SK-N-SH (cell line): ENCODE measurements at regions not wholly inside any gene's neighbourhood (a gene's known extent, or its start where the extent isn't known, plus 50 kb on each side); places are given as distances from the start of the nearest gene placed in this dataset.

Experiments used
- CTCF ChIA-PET: fragments of 300-600, 350-600 bp; formaldehyde crosslinking; extraction: SDS; loops from one replicate; lab custom pipeline; 2021; lab: Yijun Ruan, JAX
- POLR2A ChIA-PET: fragments of 350-600 bp; sonication (Branson Sonifier 250); formaldehyde crosslinking; extraction: SDS; loops from one replicate; lab custom pipeline; 2020; ENCODE audit warnings: antibody characterized with exemption, inconsistent platforms; lab: Yijun Ruan, JAX
- DNase-seq: peaks from one replicate; pipeline ENCODE4 v3.0.0; 2012
- H2AFZ ChIP-seq: fragments of 200-600 bp; sonication (generic); 2 replicates; pipeline ENCODE4 v1.8.1; 2016; ENCODE audit warnings: antibody characterized with exemption, mild to moderate bottlenecking, low read depth
- H3F3A ChIP-seq: fragments of 200-600 bp; sonication (generic); replicated peaks from 2 replicates; pipeline ENCODE3; 2016; ENCODE audit warnings: antibody characterized with exemption, mild to moderate bottlenecking; ENCODE audit not compliant: insufficient read depth
- H3K27ac ChIP-seq, 2 experiments: fragments of 200-500 bp in 1 of 2; fragments of 200-600 bp in 1 of 2; sonication (Bioruptor generic) in 1 of 2; sonication (generic), shearing (Covaris generic) in 1 of 2; 2 replicates each; pipeline versions ENCODE4 v1.5.1 to v1.6.1; 2014 to 2016; ENCODE audit warnings: low read depth in 2 of 2, inconsistent platforms in 1 of 2, low read length in 1 of 2, mild to moderate bottlenecking in 1 of 2, mixed read lengths in 1 of 2
- H3K27me3 ChIP-seq: fragments of 200-600 bp; sonication (generic), shearing (Covaris generic); 2 replicates; pipeline ENCODE4 v1.6.1; 2016; ENCODE audit warnings: mixed run types; ENCODE audit not compliant: insufficient read depth
- H3K36me3 ChIP-seq, 2 experiments: fragments of 200-500 bp in 1 of 2; fragments of 200-600 bp in 1 of 2; sonication (Bioruptor generic) in 1 of 2; sonication (generic) in 1 of 2; replicated peaks in 1 of 2; 2 replicates each; pipeline versions ENCODE3 to v1.5.1; 2014 to 2016; ENCODE audit warnings: low read length in 1 of 2, mild to moderate bottlenecking in 1 of 2; ENCODE audit not compliant: insufficient read depth in 2 of 2, control insufficient read depth in 1 of 2
- H3K4me1 ChIP-seq, 2 experiments: fragments of 200-500 bp in 1 of 2; fragments of 200-600 bp in 1 of 2; sonication (Bioruptor generic) in 1 of 2; sonication (generic), shearing (Covaris generic) in 1 of 2; 2 replicates each; pipeline versions ENCODE4 v1.5.1 to v1.6.1; 2014 to 2016; ENCODE audit warnings: low read depth in 1 of 2, low read length in 1 of 2, mixed run types in 1 of 2; ENCODE audit not compliant: insufficient read depth in 2 of 2, control insufficient read depth in 1 of 2
- H3K4me2 ChIP-seq: fragments of 200-600 bp; sonication (generic), shearing (Covaris generic); 2 replicates; pipeline ENCODE4 v1.6.1; 2017; ENCODE audit warnings: mixed run types
- H3K4me3 ChIP-seq, 2 experiments: fragments of 200-500 bp in 1 of 2; fragments of 200-600 bp in 1 of 2; sonication (Bioruptor generic) in 1 of 2; sonication (generic), shearing (Covaris generic) in 1 of 2; 2 replicates each; pipeline versions ENCODE4 v1.5.1 to v1.8.1; 2014 to 2016; ENCODE audit warnings: low read depth in 2 of 2, inconsistent platforms in 1 of 2, low read length in 1 of 2, mild to moderate bottlenecking in 1 of 2, mixed read lengths in 1 of 2, moderate library complexity in 1 of 2
- H3K79me2 ChIP-seq: fragments of 200-600 bp; sonication (generic); 2 replicates; pipeline ENCODE4 v1.8.1; 2017; ENCODE audit warnings: mild to moderate bottlenecking; ENCODE audit not compliant: insufficient read depth
- H3K9ac ChIP-seq: fragments of 200-600 bp; sonication (generic); 2 replicates; pipeline ENCODE4 v1.6.1; 2017; ENCODE audit warnings: mixed run types
- H3K9me2 ChIP-seq: fragments of 200-600 bp; sonication (generic); 2 replicates; pipeline ENCODE4 v1.6.1; 2017; ENCODE audit warnings: mixed run types
- H3K9me3 ChIP-seq: fragments of 200-600 bp; sonication (generic); 2 replicates; pipeline ENCODE4 v1.6.1; 2017; ENCODE audit warnings: mixed run types, mild to moderate bottlenecking, moderate library complexity
- H4K20me1 ChIP-seq: fragments of 200-600 bp; sonication (generic); 2 replicates; pipeline ENCODE4 v1.6.1; 2017; ENCODE audit warnings: mild to moderate bottlenecking, mixed run types; ENCODE audit not compliant: insufficient read depth
- CTCF ChIP-seq: fragments of 200-600 bp; sonication (generic); IDR thresholded peaks from 2 replicates; pipeline ENCODE4 v1.6.1; 2017; ENCODE audit warnings: antibody characterized with exemption, mild to moderate bottlenecking, moderate library complexity
- EP300 ChIP-seq, 2 experiments: IDR thresholded peaks; 2 replicates each; pipeline versions ENCODE4 v1.4.0 to v1.6.1; 2012; ENCODE audit warnings: borderline replicate concordance in 1 of 2, low read depth in 1 of 2, low read length in 1 of 2
- EZH2phosphoT487 ChIP-seq: fragments of 200-600 bp; sonication (generic); IDR thresholded peaks from 2 replicates; pipeline ENCODE4 v1.6.1; 2017; ENCODE audit warnings: low read depth, mixed run types, mild to moderate bottlenecking, antibody characterized with exemption, moderate library complexity, borderline replicate concordance
- FOXJ3 ChIP-seq: sonication (generic); formaldehyde crosslinking; IDR thresholded peaks from 2 replicates; pipeline ENCODE4 v1.5.1; 2020; ENCODE audit warnings: mild to moderate bottlenecking, missing genetic modification reagents
- FOXM1 ChIP-seq: IDR thresholded peaks from 2 replicates; pipeline ENCODE4 v1.4.0; 2012; ENCODE audit warnings: low read depth, mild to moderate bottlenecking
- GABPA ChIP-seq: IDR thresholded peaks from 2 replicates; pipeline ENCODE4 v1.4.0; 2012; ENCODE audit warnings: low read depth, mild to moderate bottlenecking
- GATA2 ChIP-seq: sonication (generic); formaldehyde crosslinking; IDR thresholded peaks from 2 replicates; pipeline ENCODE4 v1.5.0; 2020; ENCODE audit warnings: mild to moderate bottlenecking, missing genetic modification reagents
- IRF3 ChIP-seq: fragments of 150-350 bp; IDR thresholded peaks from 2 replicates; pipeline ENCODE4 v1.6.1; 2016; ENCODE audit warnings: mild to moderate bottlenecking, low read depth, low read length
- JUND ChIP-seq: IDR thresholded peaks from 2 replicates; pipeline ENCODE4 v1.4.0; 2012
- MAX ChIP-seq: IDR thresholded peaks from 2 replicates; pipeline ENCODE4 v1.4.0; 2012; ENCODE audit warnings: low read depth
- MEF2A ChIP-seq: IDR thresholded peaks from 2 replicates; pipeline ENCODE4 v1.4.0; 2012; ENCODE audit warnings: low read depth, borderline replicate concordance
- MXI1 ChIP-seq: IDR thresholded peaks from 2 replicates; pipeline ENCODE4 v1.6.1; 2012; ENCODE audit warnings: mild to moderate bottlenecking, low read depth, low read length, improper control_type of control experiment
- NRF1 ChIP-seq: IDR thresholded peaks from 2 replicates; pipeline ENCODE4 v1.6.1; 2012; ENCODE audit warnings: low read depth, mild to moderate bottlenecking, low read length
- PBX3 ChIP-seq: IDR thresholded peaks from 2 replicates; pipeline ENCODE4; 2012
- REST ChIP-seq: IDR thresholded peaks from 2 replicates; pipeline ENCODE4 v1.6.1; 2012; ENCODE audit warnings: mild to moderate bottlenecking, low read depth, low read length, moderate library complexity
- RFX5 ChIP-seq: IDR thresholded peaks from 2 replicates; pipeline ENCODE4 v1.6.1; 2012; ENCODE audit warnings: mild to moderate bottlenecking, improper control_type of control experiment, low read length
- SMC3 ChIP-seq: IDR thresholded peaks from 2 replicates; pipeline ENCODE4 v1.6.1; 2012; ENCODE audit warnings: low read depth, low read length, improper control_type of control experiment
- USF2 ChIP-seq: fragments of 150-350 bp; IDR thresholded peaks from 2 replicates; pipeline ENCODE4 v1.6.1; 2017; ENCODE audit warnings: antibody characterized with exemption, low read length, low read depth, borderline replicate concordance
- WGBS: methylation state at CpG from one replicate; pipeline ENCODE4 v1.1.6; 2017; ENCODE audit warnings: low lambda C conversion rate; 5-methylcytosine and 5-hydroxymethylcytosine counted together

- H3K4me1 ChIP-seq, result peaks cover 0 to 4% of the 10 kb centered on the region in 2 experiments; a peak in 3 of 4 replicates
- no peaks in the 10 kb centered on the region for H3F3A ChIP-seq
- H3K27ac ChIP-seq, result no peak overlapping the region
- CTCF ChIA-PET, result interaction anchor here (0.6 to 4.2 kb wide), 3 partner anchors 12 to 193 kb away, joined by 3 to 25 read pairs (median 3); no protein-coding TSS in a partner anchor
- no peaks in the 10 kb centered on the region for H3K36me3 ChIP-seq
- no peaks in the 10 kb centered on the region for H3K9me2 ChIP-seq
- no peaks in the 10 kb centered on the region for H3K27me3 ChIP-seq
- no peak for DNase-seq
- TF ChIP-seq EP300 (IDR thresholded peaks at IDR 0.05; ENCODE audit: borderline replicate concordance in 1 of 2, low read depth in 1 of 2, low read length in 1 of 2), result no peak
- no peak for TF ChIP-seq IRF3
- no peak for TF ChIP-seq NRF1
- TF ChIP-seq MAX, result no peak
- no peak for TF ChIP-seq GATA2 (CRISPR knock-in tag)
- TF ChIP-seq GABPA, result no peak
- TF ChIP-seq JUND, result no peak
- no peak for TF ChIP-seq USF2
- TF ChIP-seq FOXM1, result no peak
- no peak for TF ChIP-seq CTCF
- TF ChIP-seq EZH2phosphoT487, result no peak
- TF ChIP-seq MEF2A, result no peak
- no peak for TF ChIP-seq FOXJ3 (CRISPR knock-in tag)
- TF ChIP-seq REST, result no peak
- no peak for TF ChIP-seq RFX5
- TF ChIP-seq PBX3, result no peak
- TF ChIP-seq MXI1, result no peak
- no peak for TF ChIP-seq SMC3
- no peaks in the 10 kb centered on the region for H4K20me1 ChIP-seq
- WGBS, result 80% methylated on average over 6 of the region's 6 CpGs
- H3K9me3 ChIP-seq, result no peaks in the 10 kb centered on the region
- no peaks in the 10 kb centered on the region for H3K79me2 ChIP-seq
- no peak overlapping the region for H3K4me3 ChIP-seq
- H3K9ac ChIP-seq, result no peak overlapping the region
- H2AFZ ChIP-seq, result no peak overlapping the region
- POLR2A ChIA-PET, result no interaction called here
- H3K4me2 ChIP-seq, result no peak overlapping the region
Observed at GRCh38 chr2:44098891-44099290, 69.8 kb upstream of the PPM1B start.
